ENCODE measurements at regions not wholly inside any gene's neighbourhood (a gene's known extent, or its start where the extent isn't known, plus 50 kb on each side); places are given as distances from the start of the nearest gene placed in this dataset.

GRCh38 chr3:40725031-40725430, 200.3 kb downstream of the ZNF621 start:
- CTCF ChIA-PET = no interaction called here
- DNase-seq (ENCODE audit: extremely low spot score) = no peak
- POLR2A ChIA-PET = interaction anchor here (0.9 kb wide), 1 partner anchor 474 kb away, joined by 3 read pairs; the partner anchor contains the start of gene CTNNB1
- TF ChIP-seq LEF1 (IDR thresholded peaks at IDR 0.05; ENCODE audit: borderline replicate concordance) = no peak
- no peak for TF ChIP-seq NFRKB (IDR thresholded peaks at IDR 0.05)
- TF ChIP-seq CTBP1 (IDR thresholded peaks at IDR 0.05; ENCODE audit: borderline replicate concordance) = no peak
- no peak for TF ChIP-seq ELF4 (IDR thresholded peaks at IDR 0.05)
- no peak for TF ChIP-seq BHLHE40 (IDR thresholded peaks at IDR 0.05; ENCODE audit: borderline replicate concordance)
- TF ChIP-seq PKNOX1 (IDR thresholded peaks at IDR 0.05) = no peak
- no peak for TF ChIP-seq ZNF384 (IDR thresholded peaks at IDR 0.05)
- TF ChIP-seq TARDBP (IDR thresholded peaks at IDR 0.05) = no peak
- no peak for TF ChIP-seq SUZ12 (IDR thresholded peaks at IDR 0.05)
- TF ChIP-seq HDGF (IDR thresholded peaks at IDR 0.05; ENCODE audit: borderline replicate concordance) = no peak

DNA sequence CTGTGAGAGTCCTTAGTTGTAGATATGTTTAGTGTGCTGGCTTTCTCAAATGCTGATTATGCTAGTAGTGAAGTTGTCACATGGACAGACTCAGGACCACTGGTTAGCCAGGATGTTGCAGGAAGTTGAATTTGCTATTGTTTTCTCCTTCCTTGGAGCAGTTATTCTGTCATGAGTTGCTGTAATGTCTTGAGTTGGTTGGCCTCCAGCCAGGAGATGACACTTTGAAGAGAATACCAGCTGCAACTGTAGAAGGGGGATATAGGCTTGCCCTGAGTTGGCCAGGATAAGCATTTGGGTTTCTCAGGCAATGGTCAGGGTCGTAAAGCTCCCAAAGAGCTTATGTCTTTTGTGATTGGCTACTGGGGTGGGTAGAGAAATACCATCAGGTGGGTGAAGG, 206.7 kb downstream of the ZNF621 start:
- ChIA-PET CTCF (no interaction called here), POLR2A (no interaction called here)
- DNase-seq (ENCODE audit: extremely low spot score) = no peak
- TF ChIP-seq ELF4 (IDR thresholded peaks at IDR 0.05) (no peak), LEF1 (IDR thresholded peaks at IDR 0.05; ENCODE audit: borderline replicate concordance) (no peak), NFRKB (IDR thresholded peaks at IDR 0.05) (no peak), SUZ12 (IDR thresholded peaks at IDR 0.05) (no peak), FOXA1 (IDR thresholded peaks at IDR 0.05) (no peak), FOXM1 (IDR thresholded peaks at IDR 0.05; ENCODE audit: borderline replicate concordance) (no peak), FOXK2 (IDR thresholded peaks at IDR 0.05) (no peak), SP1 (IDR thresholded peaks at IDR 0.05) (no peak), ZNF384 (IDR thresholded peaks at IDR 0.05) (no peak), CTBP1 (IDR thresholded peaks at IDR 0.05; ENCODE audit: borderline replicate concordance) (no peak), HDGF (IDR thresholded peaks at IDR 0.05; ENCODE audit: borderline replicate concordance) (no peak), PKNOX1 (IDR thresholded peaks at IDR 0.05) (no peak), ARNT (IDR thresholded peaks at IDR 0.05) (no peak), BHLHE40 (IDR thresholded peaks at IDR 0.05; ENCODE audit: borderline replicate concordance) (no peak), L3MBTL2 (conservative IDR thresholded peaks at IDR 0.05) (no peak), TARDBP (IDR thresholded peaks at IDR 0.05) (no peak)

- no peak for TF ChIP-seq PKNOX1 (IDR thresholded peaks at IDR 0.05)
- TF ChIP-seq FOXM1 (IDR thresholded peaks at IDR 0.05; ENCODE audit: borderline replicate concordance) = no peak
- no peak for TF ChIP-seq ELF4 (IDR thresholded peaks at IDR 0.05)
- no peak for TF ChIP-seq ZNF384 (IDR thresholded peaks at IDR 0.05)
- TF ChIP-seq LEF1 (IDR thresholded peaks at IDR 0.05; ENCODE audit: borderline replicate concordance) = no peak
- no peak for TF ChIP-seq L3MBTL2 (conservative IDR thresholded peaks at IDR 0.05)
- no peak for TF ChIP-seq NFRKB (IDR thresholded peaks at IDR 0.05)
- TF ChIP-seq FOXK2 (IDR thresholded peaks at IDR 0.05) = no peak
- no peak for TF ChIP-seq BHLHE40 (IDR thresholded peaks at IDR 0.05; ENCODE audit: borderline replicate concordance)
- no peak for TF ChIP-seq ARNT (IDR thresholded peaks at IDR 0.05)
- TF ChIP-seq SUZ12 (IDR thresholded peaks at IDR 0.05) = no peak
- TF ChIP-seq FOXA1 (IDR thresholded peaks at IDR 0.05) = no peak
- TF ChIP-seq SP1 (IDR thresholded peaks at IDR 0.05) = no peak
- TF ChIP-seq HDGF (IDR thresholded peaks at IDR 0.05; ENCODE audit: borderline replicate concordance) = no peak
- no peak for TF ChIP-seq CTBP1 (IDR thresholded peaks at IDR 0.05; ENCODE audit: borderline replicate concordance)
- TF ChIP-seq TARDBP (IDR thresholded peaks at IDR 0.05) = no peak
- CTCF ChIA-PET = no interaction called here
- DNase-seq (ENCODE audit: extremely low spot score) = no peak
- POLR2A ChIA-PET = no interaction called here
Measured at GRCh38 chr3:40736943-40737342, 212.2 kb downstream of the ZNF621 start.

DNA sequence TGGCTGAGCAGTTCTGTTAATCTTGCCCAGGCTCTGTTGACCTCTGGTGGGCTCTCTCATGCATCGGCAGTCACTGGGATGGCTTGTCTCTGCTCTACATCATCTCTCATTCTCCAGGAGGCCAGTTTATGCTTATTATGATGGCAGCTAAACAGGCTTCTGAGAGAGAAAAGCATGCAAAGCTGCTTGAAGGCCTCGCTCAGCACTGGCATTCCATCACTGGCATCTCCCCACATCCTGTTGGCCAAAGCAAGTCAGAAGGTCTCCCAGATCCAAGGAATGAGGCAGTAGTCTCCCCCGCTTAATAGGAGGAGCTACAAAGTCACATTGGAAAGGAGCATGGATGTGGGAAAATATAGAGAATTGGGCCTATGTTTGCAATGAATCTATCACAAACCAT, 212.6 kb downstream of the ZNF621 start:
- DNase-seq (ENCODE audit: extremely low spot score) = no peak
- ChIA-PET POLR2A (no interaction called here), CTCF (no interaction called here)
- TF ChIP-seq ZNF384 (IDR thresholded peaks at IDR 0.05) (no peak), FOXM1 (IDR thresholded peaks at IDR 0.05; ENCODE audit: borderline replicate concordance) (no peak), ARNT (IDR thresholded peaks at IDR 0.05) (no peak), TARDBP (IDR thresholded peaks at IDR 0.05) (no peak), BHLHE40 (IDR thresholded peaks at IDR 0.05; ENCODE audit: borderline replicate concordance) (no peak), FOXA1 (IDR thresholded peaks at IDR 0.05) (no peak), HDGF (IDR thresholded peaks at IDR 0.05; ENCODE audit: borderline replicate concordance) (no peak), SUZ12 (IDR thresholded peaks at IDR 0.05) (no peak), CTBP1 (IDR thresholded peaks at IDR 0.05; ENCODE audit: borderline replicate concordance) (no peak), PKNOX1 (IDR thresholded peaks at IDR 0.05) (no peak), FOXK2 (IDR thresholded peaks at IDR 0.05) (no peak), LEF1 (IDR thresholded peaks at IDR 0.05; ENCODE audit: borderline replicate concordance) (no peak), SP1 (IDR thresholded peaks at IDR 0.05) (no peak), ELF4 (IDR thresholded peaks at IDR 0.05) (no peak), NFRKB (IDR thresholded peaks at IDR 0.05) (no peak), L3MBTL2 (conservative IDR thresholded peaks at IDR 0.05) (no peak)

DNA sequence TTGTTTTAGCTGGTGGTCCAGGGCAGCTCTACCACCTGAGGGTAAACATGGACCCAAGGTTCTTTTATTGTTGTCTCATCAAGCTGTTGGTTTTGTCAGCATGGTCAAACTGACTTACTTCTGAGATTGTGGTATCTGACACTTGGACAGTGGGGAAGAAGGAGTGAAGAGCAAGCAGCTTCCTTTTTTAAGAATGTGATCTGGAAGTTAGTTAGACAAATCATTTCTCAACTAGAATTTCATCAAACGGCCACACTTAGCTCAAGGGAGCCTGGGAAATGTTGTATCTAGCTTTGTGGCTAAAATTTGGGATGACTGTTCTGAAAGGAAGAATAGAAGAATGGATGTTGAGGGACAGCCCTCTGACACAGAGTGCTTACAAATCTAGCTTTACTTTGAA, 215.2 kb downstream of the ZNF621 start:
- DNase-seq (ENCODE audit: extremely low spot score) = no peak
- ChIA-PET CTCF (no interaction called here), POLR2A (no interaction called here)
- TF ChIP-seq NFRKB (IDR thresholded peaks at IDR 0.05) (no peak), SP1 (IDR thresholded peaks at IDR 0.05) (no peak), FOXM1 (IDR thresholded peaks at IDR 0.05; ENCODE audit: borderline replicate concordance) (no peak), ARNT (IDR thresholded peaks at IDR 0.05) (no peak), FOXK2 (IDR thresholded peaks at IDR 0.05) (no peak), TARDBP (IDR thresholded peaks at IDR 0.05) (no peak), SUZ12 (IDR thresholded peaks at IDR 0.05) (no peak), ELF4 (IDR thresholded peaks at IDR 0.05) (no peak), ZNF384 (IDR thresholded peaks at IDR 0.05) (no peak), PKNOX1 (IDR thresholded peaks at IDR 0.05) (no peak), HDGF (IDR thresholded peaks at IDR 0.05; ENCODE audit: borderline replicate concordance) (no peak), LEF1 (IDR thresholded peaks at IDR 0.05; ENCODE audit: borderline replicate concordance) (no peak), BHLHE40 (IDR thresholded peaks at IDR 0.05; ENCODE audit: borderline replicate concordance) (no peak), L3MBTL2 (conservative IDR thresholded peaks at IDR 0.05) (no peak), FOXA1 (IDR thresholded peaks at IDR 0.05) (no peak), CTBP1 (IDR thresholded peaks at IDR 0.05; ENCODE audit: borderline replicate concordance) (no peak)
